OCI-LY1 (cell line): ENCODE measurements at regions not wholly inside any gene's neighbourhood (a gene's known extent, or its start where the extent isn't known, plus 50 kb on each side); places are given as distances from the start of the nearest gene placed in this dataset.
"Not testable (repeated sequence)": the region's sequence is repeated elsewhere in the genome, so short reads cannot be mapped to it uniquely, and the experiment has no call there.

Source experiments
- H2AFZ ChIP-seq: fragments of 200-600 bp; sonication (generic), shearing (Covaris generic); 2 replicates; pipeline ENCODE4 v1.6.0; 2014; ENCODE audit warnings: antibody characterized with exemption, mild to moderate bottlenecking, low read length
- H3F3A ChIP-seq: fragments of 200-600 bp; sonication (generic), shearing (Covaris generic); 2 replicates; pipeline ENCODE4 v1.6.0; 2014; ENCODE audit warnings: mild to moderate bottlenecking, antibody characterized with exemption, low read length, moderate library complexity; ENCODE audit not compliant: insufficient read depth
- H3K27ac ChIP-seq: fragments of 200-600 bp; sonication (generic); 2 replicates; pipeline ENCODE4 v1.5.1; 2014; ENCODE audit warnings: low read length, mixed run types, mild to moderate bottlenecking, low read depth; ENCODE audit not compliant: poor library complexity, severe bottlenecking
- H3K27me3 ChIP-seq: fragments of 200-600 bp; sonication (generic); 2 replicates; pipeline ENCODE4 v1.6.0; 2014; ENCODE audit warnings: antibody characterized with exemption, mild to moderate bottlenecking, low read length, moderate library complexity; ENCODE audit not compliant: insufficient read depth
- H3K36me3 ChIP-seq: fragments of 200-600 bp; sonication (generic); 2 replicates; pipeline ENCODE4 v1.6.1; 2014; ENCODE audit warnings: mild to moderate bottlenecking, antibody characterized with exemption, low read length, moderate library complexity, mixed read lengths; ENCODE audit not compliant: insufficient read depth
- H3K4me1 ChIP-seq: fragments of 200-600 bp; sonication (generic); 2 replicates; pipeline ENCODE4 v1.5.1; 2014; ENCODE audit warnings: mild to moderate bottlenecking, low read length, moderate library complexity; ENCODE audit not compliant: insufficient read depth, severe bottlenecking
- H3K4me2 ChIP-seq: fragments of 200-600 bp; sonication (generic), shearing (Covaris generic); 2 replicates; pipeline ENCODE4 v1.6.1; 2014; ENCODE audit warnings: low read length
- H3K4me3 ChIP-seq: fragments of 200-600 bp; sonication (generic); 2 replicates; pipeline ENCODE4 v1.5.1; 2014; ENCODE audit warnings: low read length, low read depth, mild to moderate bottlenecking, mixed read lengths; ENCODE audit not compliant: poor library complexity, severe bottlenecking
- H3K79me2 ChIP-seq: fragments of 200-600 bp; shearing (Covaris generic); 2 replicates; pipeline ENCODE4 v1.6.1; 2016; ENCODE audit warnings: mixed run types, low read length, mixed read lengths; ENCODE audit not compliant: insufficient read depth
- H3K9ac ChIP-seq: fragments of 200-600 bp; sonication (generic), shearing (Covaris generic); 2 replicates; pipeline ENCODE4 v1.6.1; 2014; ENCODE audit warnings: mild to moderate bottlenecking, low read length, mixed read lengths
- H3K9me2 ChIP-seq: fragments of 200-600 bp; sonication (generic), shearing (Covaris generic); 2 replicates; pipeline ENCODE4 v1.6.1; 2014; ENCODE audit warnings: low read depth, mild to moderate bottlenecking, low read length, mixed read lengths
- H3K9me3 ChIP-seq: fragments of 200-600 bp; shearing (Covaris generic); 2 replicates; pipeline ENCODE4 v1.6.1; 2014; ENCODE audit warnings: low read length, mixed read lengths
- H4K20me1 ChIP-seq: fragments of 200-600 bp; sonication (generic), shearing (Covaris generic); 2 replicates; pipeline ENCODE4 v1.6.0; 2016; ENCODE audit warnings: mild to moderate bottlenecking, low read length; ENCODE audit not compliant: insufficient read depth
- CTCF ChIP-seq: fragments of 200-600 bp; sonication (generic), shearing (Covaris generic); IDR thresholded peaks from 2 replicates; pipeline ENCODE4 v1.5.1; 2017; ENCODE audit warnings: mild to moderate bottlenecking, antibody characterized with exemption, low read length, moderate library complexity, mixed read lengths
- EZH2 ChIP-seq: fragments of 200-600 bp; sonication (generic), shearing (Covaris generic); IDR thresholded peaks from 2 replicates; pipeline ENCODE4 v1.8.0; 2017; ENCODE audit warnings: borderline replicate concordance, mixed run types, mild to moderate bottlenecking, antibody characterized with exemption, low read length, moderate library complexity, mixed read lengths

GRCh38 chrX:96502507-96502906 lies 182.1 kb upstream of the DIAPH2 start:
- no peaks in the 10 kb centered on the region for H3F3A ChIP-seq
- no peaks in the 10 kb centered on the region for H3K4me1 ChIP-seq
- H3K27me3 ChIP-seq = no peaks in the 10 kb centered on the region
- H3K27ac ChIP-seq = no peak overlapping the region
- H3K9me3 ChIP-seq = no peaks in the 10 kb centered on the region
- H3K4me2 ChIP-seq = no peak overlapping the region
- no peak overlapping the region for H3K4me3 ChIP-seq
- H4K20me1 ChIP-seq = no peaks in the 10 kb centered on the region
- no peak overlapping the region for H2AFZ ChIP-seq
- H3K36me3 ChIP-seq = no peaks in the 10 kb centered on the region
- no peak for TF ChIP-seq CTCF
- no peak overlapping the region for H3K9ac ChIP-seq
- H3K9me2 ChIP-seq = no peaks in the 10 kb centered on the region
- no peaks in the 10 kb centered on the region for H3K79me2 ChIP-seq

DNA sequence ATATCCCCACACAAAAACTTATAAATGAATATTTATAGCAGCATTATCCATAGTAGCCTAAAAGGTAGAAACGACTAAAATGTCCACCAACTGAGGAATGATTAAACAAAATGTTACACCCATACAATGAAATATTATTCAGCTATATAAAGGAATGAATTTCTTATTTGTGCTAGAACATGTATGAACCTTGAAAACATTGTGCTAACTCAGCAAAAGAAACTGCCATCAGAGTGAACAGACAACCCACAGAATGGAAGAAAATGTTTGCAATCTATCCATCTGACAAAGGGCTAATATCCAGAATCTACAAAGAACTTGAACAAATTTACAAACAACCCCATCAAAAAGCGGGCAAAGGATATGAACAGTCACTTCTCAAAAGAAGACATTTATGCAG lies 155.3 kb upstream of the DIAPH2 start:
- H3F3A ChIP-seq, H3K36me3 ChIP-seq, H3K4me3 ChIP-seq, H4K20me1 ChIP-seq, H3K79me2 ChIP-seq, H3K9ac ChIP-seq, H3K27me3 ChIP-seq, H3K9me3 ChIP-seq, H2AFZ ChIP-seq, H3K27ac ChIP-seq, H3K4me2 ChIP-seq, H3K4me1 ChIP-seq, H3K9me2 ChIP-seq: not testable (repeated sequence)

DNA sequence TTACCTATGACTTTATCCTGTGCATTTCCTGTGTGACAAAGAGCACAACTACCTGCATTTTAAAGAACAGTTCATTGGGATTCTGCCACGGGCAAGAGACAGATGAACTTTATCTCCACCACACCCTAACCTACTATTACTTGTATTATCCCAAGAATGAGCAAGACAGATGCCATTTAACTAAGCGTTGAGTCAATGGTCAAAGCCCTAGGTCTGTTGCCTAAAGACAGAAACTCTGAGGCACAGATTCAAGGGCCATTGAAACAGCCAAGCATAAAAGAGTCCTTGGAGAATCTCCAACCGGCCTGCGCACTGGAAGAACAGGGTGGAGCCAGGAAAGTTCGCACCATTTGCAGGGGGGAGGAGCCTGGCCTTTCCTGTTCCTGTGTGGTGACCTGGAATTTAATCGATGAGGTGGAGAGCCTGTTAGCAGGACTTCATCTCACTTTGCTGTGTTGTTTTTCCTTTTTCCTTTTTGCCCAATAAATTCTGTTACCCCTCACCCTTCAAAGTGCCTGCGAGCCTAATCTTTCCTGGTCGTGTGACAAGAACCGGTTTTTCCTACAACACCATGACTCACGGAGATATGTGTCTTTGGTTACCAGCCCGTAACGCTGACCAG lies 146.4 kb upstream of the DIAPH2 start:
- Histone ChIP-seq H3K4me2 (no peak overlapping the region), H3K4me1 (no peaks in the 10 kb centered on the region), H3K36me3 (no peaks in the 10 kb centered on the region), H3K79me2 (no peaks in the 10 kb centered on the region), H3K27me3 (no peaks in the 10 kb centered on the region), H2AFZ (no peak overlapping the region), H3K4me3 (no peak overlapping the region), H3F3A (no peaks in the 10 kb centered on the region), H3K27ac (no peak overlapping the region), H3K9me3 (no peaks in the 10 kb centered on the region), H4K20me1 (no peaks in the 10 kb centered on the region), H3K9ac (no peak overlapping the region), H3K9me2 (no peaks in the 10 kb centered on the region)
- no peak for TF ChIP-seq EZH2
- no peak for TF ChIP-seq CTCF

DNA sequence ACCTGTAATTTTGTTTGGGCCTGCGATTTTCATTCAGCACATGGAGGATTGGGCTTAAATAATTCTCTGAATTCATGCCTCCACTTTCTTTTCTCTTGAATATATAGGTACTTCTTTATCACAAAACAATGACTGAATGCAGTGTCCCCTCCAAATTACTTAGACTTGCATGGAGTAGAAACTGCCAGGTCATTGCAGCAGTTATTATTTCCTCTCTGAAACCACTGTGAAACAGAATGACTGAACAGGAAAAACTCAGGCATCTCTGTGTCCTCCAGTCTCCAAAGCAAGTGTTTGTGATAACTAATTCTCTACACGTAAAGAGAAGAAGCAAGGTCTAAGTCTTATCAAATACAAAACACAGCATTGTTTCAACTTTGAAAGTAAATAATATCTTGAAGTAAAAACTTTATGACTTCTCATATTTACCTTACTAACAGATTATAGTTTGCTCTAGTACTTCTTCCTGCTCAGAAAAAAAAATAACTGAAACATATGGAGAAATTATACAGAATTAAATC lies 144.5 kb upstream of the DIAPH2 start:
- no peak overlapping the region for H3K9ac ChIP-seq
- no peak overlapping the region for H3K4me3 ChIP-seq
- H3K27ac ChIP-seq = no peak overlapping the region
- H3K4me1 ChIP-seq = no peaks in the 10 kb centered on the region
- H3F3A ChIP-seq = no peaks in the 10 kb centered on the region
- no peak overlapping the region for H2AFZ ChIP-seq
- TF ChIP-seq EZH2 (no peak), CTCF (no peak)
- H3K27me3 ChIP-seq = no peaks in the 10 kb centered on the region
- no peaks in the 10 kb centered on the region for H3K79me2 ChIP-seq
- no peaks in the 10 kb centered on the region for H3K9me3 ChIP-seq
- H3K36me3 ChIP-seq = no peaks in the 10 kb centered on the region
- H4K20me1 ChIP-seq = no peaks in the 10 kb centered on the region
- no peak overlapping the region for H3K4me2 ChIP-seq
- no peaks in the 10 kb centered on the region for H3K9me2 ChIP-seq

- not testable (repeated sequence) for H3K4me2 ChIP-seq, H3K9me2 ChIP-seq, H2AFZ ChIP-seq, H3K4me1 ChIP-seq, H3K9me3 ChIP-seq, H4K20me1 ChIP-seq, H3K9ac ChIP-seq, H3F3A ChIP-seq, H3K27me3 ChIP-seq, H3K4me3 ChIP-seq, H3K36me3 ChIP-seq, H3K27ac ChIP-seq, H3K79me2 ChIP-seq
Measured at GRCh38 chrX:96546281-96546680, 138.4 kb upstream of the DIAPH2 start.
